SK-N-MC (cell line): ENCODE measurements at regions not wholly inside any gene's neighbourhood (a gene's known extent, or its start where the extent isn't known, plus 50 kb on each side); places are given as distances from the start of the nearest gene placed in this dataset.

Experiments used
- EZH2 ChIP-seq: fragments of 200-600 bp; sonication (generic); IDR thresholded peaks from one replicate; pipeline ENCODE4 v1.6.1; 2017; ENCODE audit warnings: antibody characterized with exemption
- FOXP2 ChIP-seq: optimal IDR thresholded peaks from 2 replicates; pipeline ENCODE3; 2011; ENCODE audit warnings: mild to moderate bottlenecking, moderate library complexity; ENCODE audit not compliant: insufficient read depth; ENCODE audit errors: extremely low read length, control extremely low read depth
- POLR2AphosphoS5 ChIP-seq: IDR thresholded peaks from 2 replicates; pipeline ENCODE4 v1.6.1; 2012; ENCODE audit warnings: mild to moderate bottlenecking, low read depth, low read length, borderline replicate concordance

- no peak for TF ChIP-seq POLR2AphosphoS5
- TF ChIP-seq EZH2: no peak
- TF ChIP-seq FOXP2: no peak
These were observed 57.1 kb upstream of the BCL6 start for GRCh38 chr3:187802203-187802927.
